Neural progenitor cell (in vitro differentiated cells): ENCODE measurements at regions not wholly inside any gene's neighbourhood (a gene's known extent, or its start where the extent isn't known, plus 50 kb on each side); places are given as distances from the start of the nearest gene placed in this dataset.

Source experiments
- CTCF ChIP-seq: fragments of 200-600 bp; sonication (generic); IDR thresholded peaks from 2 replicates; pipeline ENCODE4 v1.5.1; 2017; ENCODE audit warnings: antibody characterized with exemption, mild to moderate bottlenecking
- EZH2 ChIP-seq: fragments of 200-600 bp; sonication (generic); IDR thresholded peaks from 2 replicates; pipeline ENCODE4 v1.6.1; 2017; ENCODE audit warnings: antibody characterized with exemption, mild to moderate bottlenecking, moderate library complexity

GRCh38 chr6:33896391-33897188 lies 92.8 kb upstream of the MLN start:
- TF ChIP-seq CTCF (no peak), EZH2 (no peak)
